MM.1S (cell line): ENCODE measurements at regions not wholly inside any gene's neighbourhood (a gene's known extent, or its start where the extent isn't known, plus 50 kb on each side); places are given as distances from the start of the nearest gene placed in this dataset.

Experiments
- EZH2 ChIP-seq: fragments of 300-600 bp; sonication (generic); optimal IDR thresholded peaks from 2 replicates; pipeline ENCODE3; 2017; ENCODE audit warnings: low read depth, mild to moderate bottlenecking, antibody characterized with exemption, low read length, mixed read lengths
- EZH2phosphoT487 ChIP-seq: fragments of 300-600 bp; sonication (generic); IDR thresholded peaks from 2 replicates; pipeline ENCODE4 v1.6.1; 2018; ENCODE audit warnings: antibody characterized with exemption, low read length
- TF ChIP-seq, protein P1 (sequence below): fragments of 300-600 bp; sonication (generic); IDR thresholded peaks from 2 replicates; pipeline ENCODE4 v1.5.1; 2016; ENCODE audit warnings: antibody characterized with exemption, low read length, mixed read lengths

- TF ChIP-seq, protein P1, sequence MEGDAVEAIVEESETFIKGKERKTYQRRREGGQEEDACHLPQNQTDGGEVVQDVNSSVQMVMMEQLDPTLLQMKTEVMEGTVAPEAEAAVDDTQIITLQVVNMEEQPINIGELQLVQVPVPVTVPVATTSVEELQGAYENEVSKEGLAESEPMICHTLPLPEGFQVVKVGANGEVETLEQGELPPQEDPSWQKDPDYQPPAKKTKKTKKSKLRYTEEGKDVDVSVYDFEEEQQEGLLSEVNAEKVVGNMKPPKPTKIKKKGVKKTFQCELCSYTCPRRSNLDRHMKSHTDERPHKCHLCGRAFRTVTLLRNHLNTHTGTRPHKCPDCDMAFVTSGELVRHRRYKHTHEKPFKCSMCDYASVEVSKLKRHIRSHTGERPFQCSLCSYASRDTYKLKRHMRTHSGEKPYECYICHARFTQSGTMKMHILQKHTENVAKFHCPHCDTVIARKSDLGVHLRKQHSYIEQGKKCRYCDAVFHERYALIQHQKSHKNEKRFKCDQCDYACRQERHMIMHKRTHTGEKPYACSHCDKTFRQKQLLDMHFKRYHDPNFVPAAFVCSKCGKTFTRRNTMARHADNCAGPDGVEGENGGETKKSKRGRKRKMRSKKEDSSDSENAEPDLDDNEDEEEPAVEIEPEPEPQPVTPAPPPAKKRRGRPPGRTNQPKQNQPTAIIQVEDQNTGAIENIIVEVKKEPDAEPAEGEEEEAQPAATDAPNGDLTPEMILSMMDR = no peak
- TF ChIP-seq EZH2 (no peak), EZH2phosphoT487 (no peak)
These were observed 342.1 kb upstream of the ATP11B start for GRCh38 chr3:182450942-182451787.
